Amniotic stem cell (primary cell): ENCODE measurements at regions not wholly inside any gene's neighbourhood (a gene's known extent, or its start where the extent isn't known, plus 50 kb on each side); places are given as distances from the start of the nearest gene placed in this dataset.
"Not testable (repeated sequence)": the region's sequence is repeated elsewhere in the genome, so short reads cannot be mapped to it uniquely, and the experiment has no call there.

Experiments
- DNase-seq: peaks from one replicate; lab custom pipeline; 2025; lab: John Stamatoyannopoulos, UW

DNA sequence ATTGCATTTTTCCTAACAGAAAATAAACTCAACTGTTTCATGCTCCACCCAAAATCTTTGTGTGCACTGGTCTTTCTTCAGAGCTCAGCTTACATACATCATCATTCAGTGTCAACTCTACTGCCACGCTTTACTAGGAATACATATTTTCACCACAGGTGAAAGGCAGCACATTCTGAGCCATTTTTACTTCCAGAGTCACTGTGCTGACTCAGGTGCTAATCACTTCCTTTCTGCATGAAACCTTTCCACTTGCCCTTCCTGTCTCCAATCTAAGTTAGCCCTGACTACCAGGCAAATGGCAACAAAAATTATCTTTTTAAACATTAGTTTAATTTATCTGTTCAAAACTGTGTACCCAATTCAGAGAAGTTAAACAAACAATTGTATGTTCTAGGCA is 1041.0 kb downstream of the PRIM2 start:
- not testable (repeated sequence) for DNase-seq

DNA sequence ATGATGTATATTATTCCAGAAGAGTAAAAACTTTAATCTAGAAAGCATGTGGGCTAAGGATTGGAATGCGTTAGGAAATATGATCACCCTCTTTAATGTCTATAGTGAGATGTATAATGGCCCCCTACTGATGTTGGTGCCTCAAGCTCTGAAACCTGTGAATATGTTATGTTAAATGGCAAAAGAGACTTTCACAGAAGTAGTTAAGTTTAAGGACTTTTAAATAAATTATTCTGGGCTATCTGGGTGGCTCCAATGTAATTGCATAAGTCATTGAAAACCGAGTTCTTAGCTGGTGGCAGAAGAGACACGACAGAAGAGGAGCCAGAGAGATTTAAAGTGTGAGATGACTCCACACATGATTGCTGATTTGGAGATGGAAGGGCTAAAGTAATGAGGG is 1048.4 kb downstream of the PRIM2 start:
- not testable (repeated sequence) for DNase-seq

DNA sequence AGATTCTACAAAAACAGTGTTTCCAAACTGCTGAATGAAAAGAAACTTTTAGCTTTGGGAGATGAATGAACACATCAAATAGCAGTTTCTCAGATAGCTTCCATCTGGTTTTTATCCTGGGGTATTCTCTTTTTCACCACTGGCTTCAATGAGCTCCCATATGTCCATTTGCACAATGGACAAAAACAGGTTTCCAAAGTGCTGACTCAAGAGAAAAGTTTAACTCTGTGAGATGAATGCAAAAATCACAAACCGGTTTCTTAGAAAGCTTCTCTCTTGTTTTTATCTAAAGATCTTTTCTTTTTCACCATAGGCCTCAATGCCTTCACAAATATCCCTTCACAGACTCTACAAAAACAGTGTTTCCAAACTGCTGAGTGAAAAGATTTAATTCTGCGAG is 1089.2 kb downstream of the PRIM2 start:
- not testable (repeated sequence) for DNase-seq

- DNase-seq: no peak
Measured at GRCh38 chr6:58419321-58419720, 1101.9 kb downstream of the PRIM2 start.
